ENCODE measurements at regions not wholly inside any gene's neighbourhood (a gene's known extent, or its start where the extent isn't known, plus 50 kb on each side); places are given as distances from the start of the nearest gene placed in this dataset.

GRCh38 chr14:93870377-93870776 lies 56.8 kb upstream of the FAM181A start:
- Mint-ChIP-seq H3K27ac (no peak overlapping the region), H3K9me3 (peaks cover 4 to 8% of the 10 kb centered on the region in 2 donors), H3K36me3 (no peaks in the 10 kb centered on the region)
- DNase-seq (ENCODE audit: low spot score in 2 of 2) (no peak), ATAC-seq (no peak)

GRCh38 chr14:93869427-93869826 lies 57.7 kb upstream of the FAM181A start:
- DNase-seq (ENCODE audit: low spot score in 2 of 2) (no peak), ATAC-seq (no peak)
- H3K9me3 Mint-ChIP-seq, result peaks cover 4 to 6% of the 10 kb centered on the region in 2 donors
- H3K36me3 Mint-ChIP-seq, result no peaks in the 10 kb centered on the region
- no peak overlapping the region for H3K27ac Mint-ChIP-seq

GRCh38 chr14:93868165-93868564 lies 59.0 kb upstream of the FAM181A start:
- ATAC-seq (no peak), DNase-seq (ENCODE audit: low spot score in 2 of 2) (no peak)
- H3K27ac Mint-ChIP-seq, result no peak overlapping the region
- peaks cover 0 to 4% of the 10 kb centered on the region in 2 donors for H3K9me3 Mint-ChIP-seq
- no peaks in the 10 kb centered on the region for H3K36me3 Mint-ChIP-seq

GRCh38 chr14:93862265-93862664 lies 64.9 kb upstream of the FAM181A start:
- ATAC-seq, result no peak
- no peak for DNase-seq (ENCODE audit: low spot score in 2 of 2)
- H3K27ac Mint-ChIP-seq, result no peak overlapping the region
- peaks cover 0 to 4% of the 10 kb centered on the region in 2 donors for H3K9me3 Mint-ChIP-seq
- no peaks in the 10 kb centered on the region for H3K36me3 Mint-ChIP-seq

GRCh38 chr14:93861836-93862235 lies 65.3 kb upstream of the FAM181A start:
- Mint-ChIP-seq H3K9me3 (peaks cover 0 to 4% of the 10 kb centered on the region in 2 donors), H3K36me3 (no peaks in the 10 kb centered on the region), H3K27ac (no peak overlapping the region)
- ATAC-seq (no peak), DNase-seq (ENCODE audit: low spot score in 2 of 2) (no peak)

- ATAC-seq (no peak), DNase-seq (ENCODE audit: low spot score in 2 of 2) (no peak)
- no peaks in the 10 kb centered on the region for H3K36me3 Mint-ChIP-seq
- H3K9me3 Mint-ChIP-seq, result no peaks in the 10 kb centered on the region
- H3K27ac Mint-ChIP-seq, result no peak overlapping the region
Observed at GRCh38 chr14:93859957-93860356, 67.2 kb upstream of the FAM181A start.

- Mint-ChIP-seq H3K9me3 (no peaks in the 10 kb centered on the region), H3K36me3 (no peaks in the 10 kb centered on the region), H3K27ac (no peak overlapping the region)
- ATAC-seq, result no peak
- DNase-seq (ENCODE audit: low spot score in 2 of 2), result no peak
Observed at GRCh38 chr14:93858896-93859295, 68.2 kb upstream of the FAM181A start.

GRCh38 chr14:93857500-93858283 lies 69.4 kb upstream of the PRIMA1 start:
- Mint-ChIP-seq H3K9me3 (no peaks in the 10 kb centered on the region), H3K27ac (no peak overlapping the region), H3K36me3 (no peaks in the 10 kb centered on the region)
- no peak for DNase-seq (ENCODE audit: low spot score in 2 of 2)
- ATAC-seq, result no peak

- Mint-ChIP-seq H3K27ac (no peak overlapping the region), H3K36me3 (no peaks in the 10 kb centered on the region)
- no peak for ATAC-seq
Observed at GRCh38 chr14:93857081-93857480, 68.8 kb upstream of the PRIMA1 start.

GRCh38 chr14:93855737-93856136 lies 67.5 kb upstream of the PRIMA1 start:
- no peak for DNase-seq (ENCODE audit: low spot score in 2 of 2)
- no peak for ATAC-seq
- Mint-ChIP-seq H3K36me3 (no peaks in the 10 kb centered on the region), H3K9me3 (no peaks in the 10 kb centered on the region), H3K27ac (peak overlapping the region in 1 of 2 donors; percentile 39)

More at GRCh38 chr14:93857081-93857480, 68.8 kb upstream of the PRIMA1 start:
- no peaks in the 10 kb centered on the region for H3K9me3 Mint-ChIP-seq
- DNase-seq (ENCODE audit: low spot score in 2 of 2), result no peak

GRCh38 chr14:93847473-93847872 lies 59.2 kb upstream of the PRIMA1 start:
- no peak for DNase-seq (ENCODE audit: low spot score in 2 of 2)
- Mint-ChIP-seq H3K27ac (no peak overlapping the region), H3K36me3 (no peaks in the 10 kb centered on the region), H3K9me3 (no peaks in the 10 kb centered on the region)
- peak in 1 of 2 donors; percentile 32 for ATAC-seq

- ATAC-seq, result peak in 1 of 2 donors; percentile 61
- no peak overlapping the region for H3K27ac Mint-ChIP-seq
- no peak for DNase-seq (ENCODE audit: low spot score in 2 of 2)
- peaks cover 6% of the 10 kb centered on the region in 2 donors for H3K9me3 Mint-ChIP-seq
- H3K36me3 Mint-ChIP-seq, result no peaks in the 10 kb centered on the region
Observed at GRCh38 chr14:93838238-93838637, 50.0 kb upstream of the PRIMA1 start.
